ENCODE measurements at regions not wholly inside any gene's neighbourhood (a gene's known extent, or its start where the extent isn't known, plus 50 kb on each side); places are given as distances from the start of the nearest gene placed in this dataset.

GRCh38 chr1:29981586-29982239 lies 741.7 kb downstream of the MATN1 start:
- no peak for DNase-seq (ENCODE audit: low read depth in 2 of 2)

- no peak for DNase-seq (ENCODE audit: low read depth in 2 of 2)
Measured at GRCh38 chr1:29977550-29977949, 741.2 kb downstream of the PTPRU start.

- peak; percentile 59 to 65 for DNase-seq (ENCODE audit: low read depth in 2 of 2)
Measured at GRCh38 chr1:29975036-29975694, 738.8 kb downstream of the PTPRU start.

GRCh38 chr1:29974316-29974724 lies 738.0 kb downstream of the PTPRU start:
- peak; percentile 74 to 92 for DNase-seq (ENCODE audit: low read depth in 2 of 2)

- DNase-seq (ENCODE audit: low read depth in 2 of 2): no peak
Measured at GRCh38 chr1:29973406-29973805, 737.1 kb downstream of the PTPRU start.

- DNase-seq (ENCODE audit: low read depth in 2 of 2): no peak
Measured at GRCh38 chr1:29972421-29973053, 736.2 kb downstream of the PTPRU start.

GRCh38 chr1:29971703-29972102 lies 735.4 kb downstream of the PTPRU start:
- no peak for DNase-seq (ENCODE audit: low read depth in 2 of 2)

GRCh38 chr1:29970747-29971325 lies 734.5 kb downstream of the PTPRU start:
- DNase-seq (ENCODE audit: low read depth in 2 of 2): no peak

- DNase-seq (ENCODE audit: low read depth in 2 of 2): no peak
Measured at GRCh38 chr1:29969576-29969975, 733.3 kb downstream of the PTPRU start.

GRCh38 chr1:29967261-29967660 lies 730.9 kb downstream of the PTPRU start:
- DNase-seq (ENCODE audit: low read depth in 2 of 2): no peak

GRCh38 chr1:29966526-29967045 lies 730.3 kb downstream of the PTPRU start:
- DNase-seq (ENCODE audit: low read depth in 2 of 2): no peak

- no peak for DNase-seq (ENCODE audit: low read depth in 2 of 2)
Measured at GRCh38 chr1:29964718-29965533, 728.6 kb downstream of the PTPRU start.

GRCh38 chr1:29963946-29964345 lies 727.6 kb downstream of the PTPRU start:
- DNase-seq (ENCODE audit: low read depth in 2 of 2): no peak

GRCh38 chr1:29962831-29963247 lies 726.5 kb downstream of the PTPRU start:
- DNase-seq (ENCODE audit: low read depth in 2 of 2): no peak

GRCh38 chr1:29962336-29962735 lies 726.0 kb downstream of the PTPRU start:
- DNase-seq (ENCODE audit: low read depth in 2 of 2): no peak

- DNase-seq (ENCODE audit: low read depth in 2 of 2): no peak
Measured at GRCh38 chr1:29961293-29962059, 725.2 kb downstream of the PTPRU start.

GRCh38 chr1:29960876-29961275 lies 724.6 kb downstream of the PTPRU start:
- DNase-seq (ENCODE audit: low read depth in 2 of 2): no peak

- DNase-seq (ENCODE audit: low read depth in 2 of 2): no peak
Measured at GRCh38 chr1:29960156-29960755, 723.9 kb downstream of the PTPRU start.

GRCh38 chr1:29959356-29959755 lies 723.0 kb downstream of the PTPRU start:
- DNase-seq (ENCODE audit: low read depth in 2 of 2): no peak

- no peak for DNase-seq (ENCODE audit: low read depth in 2 of 2)
Measured at GRCh38 chr1:29958271-29958670, 721.9 kb downstream of the PTPRU start.

Data from lung microvascular endothelial cell (primary cell).